T-helper 17 cell (primary cell): ENCODE measurements at regions not wholly inside any gene's neighbourhood (a gene's known extent, or its start where the extent isn't known, plus 50 kb on each side); places are given as distances from the start of the nearest gene placed in this dataset.

Experiments
- ATAC-seq: fragments of 150-1000 bp; cut with Tn5 transposase; 2 replicates; pipeline ENCODE4 v1.10.0; 2021; ENCODE audit warnings: mild to moderate bottlenecking, moderate library complexity
- DNase-seq, 3 donors: peaks; one replicate each; pipeline versions ENCODE4 v3.0.0 to v3.0.0-alpha.2; 2020 to 2021
- H3K9me3 ChIP-seq: one replicate; pipeline ENCODE4 v1.7.0; 2013; ENCODE audit warnings: low read length, mild to moderate bottlenecking; ENCODE audit not compliant: control insufficient read depth, poor library complexity, severe bottlenecking
- H3K27ac Mint-ChIP-seq: one replicate; pipeline ENCODE4 v1.8.0; 2022; ENCODE audit warnings: mild to moderate bottlenecking, moderate library complexity, mixed read lengths
- H3K27me3 Mint-ChIP-seq: one replicate; pipeline ENCODE4 v1.8.0; 2022; ENCODE audit warnings: mixed read lengths
- H3K36me3 Mint-ChIP-seq: one replicate; pipeline ENCODE4 v1.8.0; 2022; ENCODE audit warnings: low read depth, mixed read lengths
- H3K4me1 Mint-ChIP-seq: one replicate; pipeline ENCODE4 v1.8.0; 2022; ENCODE audit warnings: mild to moderate bottlenecking, mixed read lengths
- H3K4me3 Mint-ChIP-seq: one replicate; pipeline ENCODE4 v1.8.0; 2022; ENCODE audit warnings: mild to moderate bottlenecking, moderate library complexity, mixed read lengths

DNA sequence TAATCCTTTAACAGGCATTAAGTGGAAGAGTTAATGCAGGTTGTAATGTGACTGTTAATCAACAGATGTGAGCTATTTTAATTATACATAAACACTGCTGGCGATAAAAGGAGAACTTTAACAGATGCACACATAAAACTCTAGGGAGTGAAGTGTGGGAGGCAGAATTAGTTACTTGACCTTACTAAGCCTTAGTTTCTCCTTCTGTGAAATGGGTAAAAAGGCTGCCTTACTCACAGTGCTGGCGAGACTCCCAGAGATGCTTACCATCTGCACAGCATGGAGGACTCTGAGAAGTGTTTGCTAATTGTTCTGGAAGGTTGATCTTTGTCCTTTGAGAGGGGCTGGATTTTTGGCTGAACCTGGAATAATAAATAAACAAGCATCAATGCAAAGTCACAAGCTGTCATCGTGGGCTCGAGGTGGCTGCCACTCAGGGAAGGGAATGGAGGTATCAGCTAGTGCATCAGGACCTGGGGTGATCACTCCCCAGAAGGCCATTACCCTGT is 58.6 kb upstream of the MPEG1 start:
- H3K27ac Mint-ChIP-seq, result peak overlapping the region; percentile 44
- DNase-seq (no peak), ATAC-seq (no peak)
- no peaks in the 10 kb centered on the region for H3K9me3 ChIP-seq
- peaks cover 26% of the 10 kb centered on the region for H3K4me1 Mint-ChIP-seq
- no peaks in the 10 kb centered on the region for H3K36me3 Mint-ChIP-seq
- H3K4me3 Mint-ChIP-seq, result no peak overlapping the region
- no peaks in the 10 kb centered on the region for H3K27me3 Mint-ChIP-seq

DNA sequence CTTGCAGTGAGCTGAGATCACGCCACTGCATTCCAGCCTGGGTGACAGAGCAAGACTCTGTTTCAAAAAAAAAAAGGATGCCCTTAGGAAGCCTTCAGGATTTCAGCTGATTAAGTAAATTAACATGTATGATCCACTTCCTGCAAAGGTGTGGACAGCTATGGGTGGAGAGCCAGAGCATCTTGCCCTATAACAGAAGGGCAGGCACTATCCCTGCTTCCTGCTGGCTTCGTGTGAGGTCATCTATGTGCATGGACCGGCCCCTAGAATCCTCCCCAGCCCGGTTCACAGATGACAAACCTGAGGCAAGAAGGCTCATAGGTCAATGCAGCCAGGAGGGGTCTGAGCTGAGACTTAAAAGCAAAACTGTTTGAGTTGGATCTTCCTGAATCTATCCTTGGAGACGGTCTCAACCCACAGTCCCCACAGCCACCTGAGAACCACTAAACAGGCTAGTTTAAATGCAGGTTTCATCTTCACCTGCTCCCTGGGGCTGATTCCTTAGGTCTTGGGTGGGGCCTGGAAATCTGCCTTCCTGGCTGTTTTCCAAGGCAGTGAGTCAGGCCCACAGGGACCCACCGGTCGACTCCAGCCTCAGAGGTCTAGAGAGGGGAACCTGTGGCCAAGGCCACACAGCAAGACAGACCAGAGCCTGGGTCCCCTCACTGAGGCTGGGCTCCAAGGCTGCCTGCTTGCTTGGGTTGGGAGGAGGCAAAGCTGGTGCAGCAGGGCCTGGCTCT is 55.2 kb upstream of the MPEG1 start:
- DNase-seq (no peak), ATAC-seq (no peak)
- no peaks in the 10 kb centered on the region for H3K9me3 ChIP-seq
- Mint-ChIP-seq H3K36me3 (no peaks in the 10 kb centered on the region), H3K4me3 (no peak overlapping the region), H3K27me3 (no peaks in the 10 kb centered on the region), H3K4me1 (peaks cover 10% of the 10 kb centered on the region), H3K27ac (no peak overlapping the region)

DNA sequence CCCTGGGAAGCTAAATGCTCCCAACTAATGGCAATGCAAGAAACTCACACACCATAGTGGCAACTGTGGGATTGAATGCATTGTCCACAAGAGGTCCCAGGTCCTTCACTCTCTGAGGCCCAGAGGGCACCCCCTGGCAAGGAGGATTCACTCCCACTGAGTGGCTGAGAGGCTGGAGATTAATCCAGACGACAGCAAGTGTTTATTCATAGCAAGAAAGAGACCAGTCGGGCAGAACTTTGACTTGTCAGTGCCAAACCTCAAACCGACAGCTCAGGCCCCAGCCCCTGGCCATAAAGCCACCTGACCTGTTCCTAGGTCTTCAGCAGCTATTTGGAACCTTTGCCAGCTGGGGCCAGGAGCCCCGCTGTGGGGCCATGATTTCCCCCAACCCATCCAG is 54.5 kb upstream of the MPEG1 start:
- DNase-seq (no peak), ATAC-seq (no peak)
- H3K9me3 ChIP-seq, result no peaks in the 10 kb centered on the region
- Mint-ChIP-seq H3K36me3 (no peaks in the 10 kb centered on the region), H3K27ac (no peak overlapping the region), H3K27me3 (no peaks in the 10 kb centered on the region), H3K4me3 (no peak overlapping the region), H3K4me1 (peaks cover 4% of the 10 kb centered on the region)

DNA sequence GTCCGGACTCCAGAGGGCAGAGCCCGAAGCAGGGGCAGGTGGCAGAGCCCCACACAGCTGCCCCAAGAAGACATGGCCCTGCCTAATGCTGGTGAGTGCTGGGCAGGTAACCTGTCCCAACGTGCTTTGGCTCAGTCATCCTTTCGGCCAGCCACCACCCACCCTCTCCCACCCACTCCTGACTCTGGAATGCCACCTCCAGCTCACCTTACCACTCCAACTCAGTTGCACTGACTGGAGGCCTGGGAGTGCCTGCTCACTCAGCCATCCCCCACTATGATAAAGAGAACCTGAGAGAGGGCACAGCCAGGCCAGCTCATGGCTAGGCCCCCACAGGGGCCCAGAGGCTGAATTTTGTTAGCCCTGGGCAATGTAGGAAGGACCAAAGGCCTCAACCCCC is 53.8 kb upstream of the MPEG1 start:
- no peaks in the 10 kb centered on the region for H3K27me3 Mint-ChIP-seq
- ATAC-seq (no peak), DNase-seq (no peak)
- peaks cover 4% of the 10 kb centered on the region for H3K4me1 Mint-ChIP-seq
- H3K9me3 ChIP-seq, result no peaks in the 10 kb centered on the region
- H3K27ac Mint-ChIP-seq, result no peak overlapping the region
- H3K36me3 Mint-ChIP-seq, result no peaks in the 10 kb centered on the region
- H3K4me3 Mint-ChIP-seq, result no peak overlapping the region

DNA sequence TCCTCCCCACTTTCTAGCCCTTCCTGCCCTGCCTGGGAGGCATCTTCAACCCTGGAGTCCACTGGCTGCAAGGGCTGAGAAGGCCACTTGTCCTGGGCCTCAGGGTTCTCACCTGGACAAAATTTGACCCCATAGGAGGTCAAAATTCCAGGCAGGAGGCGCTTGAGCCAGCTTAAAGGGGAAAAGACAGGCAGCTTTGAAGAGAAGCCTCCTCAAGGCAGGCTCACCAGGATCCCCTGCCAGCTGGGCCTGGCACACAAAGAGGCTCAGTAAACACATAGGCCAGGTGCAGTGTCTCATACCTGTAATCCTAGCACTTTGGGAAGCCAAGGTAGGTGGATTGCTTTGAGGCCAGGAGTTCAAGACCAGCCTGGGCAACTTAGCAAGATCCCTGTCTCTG is 53.0 kb upstream of the MPEG1 start:
- Mint-ChIP-seq H3K4me1 (peaks cover 4% of the 10 kb centered on the region), H3K27me3 (no peaks in the 10 kb centered on the region), H3K4me3 (no peak overlapping the region), H3K27ac (no peak overlapping the region), H3K36me3 (no peaks in the 10 kb centered on the region)
- ATAC-seq (no peak), DNase-seq (no peak)
- no peaks in the 10 kb centered on the region for H3K9me3 ChIP-seq

DNA sequence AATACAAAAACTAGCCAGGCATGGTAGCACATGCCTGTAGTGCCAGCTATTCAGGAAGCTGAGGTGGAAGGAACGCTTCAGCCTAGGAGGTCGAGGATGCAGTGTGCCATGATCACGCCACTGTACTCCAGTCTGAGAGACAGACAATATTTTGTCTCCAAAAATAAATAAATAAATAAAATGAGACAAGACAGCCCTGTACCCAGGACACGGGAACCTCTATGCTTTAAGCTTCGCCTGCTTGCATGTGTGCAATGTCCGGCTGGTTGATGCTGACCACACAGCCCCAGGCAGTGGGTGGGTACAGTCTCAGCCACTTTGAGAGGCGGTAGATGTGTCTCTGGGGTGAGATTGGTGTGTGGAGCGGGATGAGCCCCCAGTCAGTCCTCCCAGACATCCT is 52.0 kb upstream of the MPEG1 start:
- no peaks in the 10 kb centered on the region for H3K9me3 ChIP-seq
- Mint-ChIP-seq H3K27me3 (no peaks in the 10 kb centered on the region), H3K4me3 (no peak overlapping the region), H3K27ac (no peak overlapping the region), H3K4me1 (peaks cover 2% of the 10 kb centered on the region), H3K36me3 (no peaks in the 10 kb centered on the region)
- no peak for ATAC-seq
- DNase-seq, result no peak

DNA sequence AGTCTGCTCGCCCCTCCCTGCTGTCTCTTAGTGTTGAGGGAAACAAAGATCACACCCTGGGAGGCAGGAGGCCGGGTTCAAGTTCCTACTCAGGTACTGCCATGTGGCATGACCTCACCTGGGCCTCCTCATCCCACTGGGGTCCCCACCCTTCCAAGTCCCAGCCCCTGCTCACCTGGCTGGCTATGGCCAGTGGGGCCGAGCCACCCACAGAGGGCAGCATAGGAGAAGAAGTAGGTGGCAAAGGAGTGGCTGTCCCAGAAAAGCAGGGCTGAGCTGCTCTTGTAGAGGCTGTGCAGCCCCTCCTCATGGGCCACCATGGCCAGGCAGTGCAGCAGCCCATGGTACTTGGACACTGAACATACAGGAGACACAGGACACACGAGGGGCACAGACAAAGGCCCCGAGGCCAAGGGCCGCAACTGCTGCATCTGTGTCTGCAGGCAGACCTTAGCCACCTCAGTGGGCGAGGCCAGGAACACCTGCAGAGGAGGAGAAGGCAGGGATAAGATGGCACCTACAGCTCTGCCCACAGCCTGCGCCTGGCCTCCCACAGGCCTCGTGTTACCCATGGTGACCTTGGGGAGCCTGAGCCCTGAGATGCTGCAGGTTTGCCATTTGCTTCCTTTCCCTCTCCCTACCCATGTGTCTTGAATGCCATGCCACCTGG is 50.6 kb upstream of the MPEG1 start:
- no peak overlapping the region for H3K27ac Mint-ChIP-seq
- no peak for DNase-seq
- H3K4me1 Mint-ChIP-seq, result peaks cover 2% of the 10 kb centered on the region
- no peaks in the 10 kb centered on the region for H3K9me3 ChIP-seq
- ATAC-seq, result no peak
- no peaks in the 10 kb centered on the region for H3K27me3 Mint-ChIP-seq
- H3K36me3 Mint-ChIP-seq, result no peaks in the 10 kb centered on the region
- no peak overlapping the region for H3K4me3 Mint-ChIP-seq
